ENCODE measurements at regions not wholly inside any gene's neighbourhood (a gene's known extent, or its start where the extent isn't known, plus 50 kb on each side); places are given as distances from the start of the nearest gene placed in this dataset.

GRCh38 chr12:76611533-76611932 lies 52.0 kb upstream of the OSBPL8 start:
- TF ChIP-seq, protein P1, sequence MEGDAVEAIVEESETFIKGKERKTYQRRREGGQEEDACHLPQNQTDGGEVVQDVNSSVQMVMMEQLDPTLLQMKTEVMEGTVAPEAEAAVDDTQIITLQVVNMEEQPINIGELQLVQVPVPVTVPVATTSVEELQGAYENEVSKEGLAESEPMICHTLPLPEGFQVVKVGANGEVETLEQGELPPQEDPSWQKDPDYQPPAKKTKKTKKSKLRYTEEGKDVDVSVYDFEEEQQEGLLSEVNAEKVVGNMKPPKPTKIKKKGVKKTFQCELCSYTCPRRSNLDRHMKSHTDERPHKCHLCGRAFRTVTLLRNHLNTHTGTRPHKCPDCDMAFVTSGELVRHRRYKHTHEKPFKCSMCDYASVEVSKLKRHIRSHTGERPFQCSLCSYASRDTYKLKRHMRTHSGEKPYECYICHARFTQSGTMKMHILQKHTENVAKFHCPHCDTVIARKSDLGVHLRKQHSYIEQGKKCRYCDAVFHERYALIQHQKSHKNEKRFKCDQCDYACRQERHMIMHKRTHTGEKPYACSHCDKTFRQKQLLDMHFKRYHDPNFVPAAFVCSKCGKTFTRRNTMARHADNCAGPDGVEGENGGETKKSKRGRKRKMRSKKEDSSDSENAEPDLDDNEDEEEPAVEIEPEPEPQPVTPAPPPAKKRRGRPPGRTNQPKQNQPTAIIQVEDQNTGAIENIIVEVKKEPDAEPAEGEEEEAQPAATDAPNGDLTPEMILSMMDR (IDR thresholded peaks at IDR 0.05; ENCODE audit: low read depth, low read length, missing control alignments) = no peak
- no peak for DNase-seq (ENCODE audit: low read depth)
- no peak overlapping the region for H3K4me3 ChIP-seq (ENCODE audit: low read depth, low read length)

- TF ChIP-seq, protein P1 (IDR thresholded peaks at IDR 0.05; ENCODE audit: low read depth, low read length, missing control alignments) = no peak
- no peak for DNase-seq (ENCODE audit: low read depth)
- no peak overlapping the region for H3K4me3 ChIP-seq (ENCODE audit: low read depth, low read length)
Observed at GRCh38 chr12:76614364-76614763, 54.8 kb upstream of the OSBPL8 start.

DNA sequence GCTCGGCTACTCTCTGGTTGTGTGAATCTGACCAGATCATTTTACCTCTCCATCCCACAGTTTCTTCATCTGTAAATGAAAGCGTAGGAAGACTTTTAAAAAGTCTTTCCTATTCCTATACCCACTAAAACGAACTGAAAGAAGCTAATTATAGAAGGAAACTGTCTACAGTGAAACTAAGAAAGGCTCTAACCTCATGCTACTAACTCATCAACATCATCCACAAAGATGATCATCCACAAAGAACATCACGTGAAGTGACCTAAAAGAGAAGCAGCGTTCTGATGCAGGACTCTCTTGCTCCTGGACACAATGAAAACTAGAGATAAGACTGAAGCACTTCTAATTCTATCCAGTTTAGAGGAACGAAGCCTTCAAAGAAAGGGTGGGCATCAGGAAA lies 58.5 kb upstream of the OSBPL8 start:
- TF ChIP-seq, protein P1 (IDR thresholded peaks at IDR 0.05; ENCODE audit: low read depth, low read length, missing control alignments) = no peak
- H3K4me3 ChIP-seq (ENCODE audit: low read depth, low read length) = no peak overlapping the region
- no peak for DNase-seq (ENCODE audit: low read depth)

GRCh38 chr12:76621582-76622024 lies 62.0 kb upstream of the OSBPL8 start:
- no peak overlapping the region for H3K4me3 ChIP-seq (ENCODE audit: low read depth, low read length)
- TF ChIP-seq, protein P1 (IDR thresholded peaks at IDR 0.05; ENCODE audit: low read depth, low read length, missing control alignments) = peak; percentile 87
- DNase-seq (ENCODE audit: low read depth) = peak; percentile 29

DNA sequence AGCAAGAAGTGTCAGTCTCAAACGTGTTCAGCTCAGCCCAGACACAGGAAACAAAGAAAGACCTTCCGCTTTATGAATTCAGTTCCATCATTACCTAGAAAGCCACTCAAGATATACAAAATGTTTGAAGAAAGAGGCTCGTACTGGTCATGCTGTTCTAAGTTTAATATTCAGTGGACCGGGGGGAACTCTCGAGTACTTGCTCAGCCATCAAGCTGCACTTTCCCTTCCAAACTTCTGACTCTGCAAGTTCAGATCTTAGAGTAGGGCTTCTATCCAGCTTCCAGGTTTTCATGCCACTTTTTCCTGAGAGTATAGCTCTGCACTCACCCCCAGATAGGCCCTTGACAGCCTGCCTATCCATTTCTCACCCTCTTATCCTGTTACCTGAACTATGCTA lies 62.8 kb upstream of the OSBPL8 start:
- DNase-seq (ENCODE audit: low read depth) = no peak
- H3K4me3 ChIP-seq (ENCODE audit: low read depth, low read length) = no peak overlapping the region
- TF ChIP-seq, protein P1 (IDR thresholded peaks at IDR 0.05; ENCODE audit: low read depth, low read length, missing control alignments) = no peak

DNA sequence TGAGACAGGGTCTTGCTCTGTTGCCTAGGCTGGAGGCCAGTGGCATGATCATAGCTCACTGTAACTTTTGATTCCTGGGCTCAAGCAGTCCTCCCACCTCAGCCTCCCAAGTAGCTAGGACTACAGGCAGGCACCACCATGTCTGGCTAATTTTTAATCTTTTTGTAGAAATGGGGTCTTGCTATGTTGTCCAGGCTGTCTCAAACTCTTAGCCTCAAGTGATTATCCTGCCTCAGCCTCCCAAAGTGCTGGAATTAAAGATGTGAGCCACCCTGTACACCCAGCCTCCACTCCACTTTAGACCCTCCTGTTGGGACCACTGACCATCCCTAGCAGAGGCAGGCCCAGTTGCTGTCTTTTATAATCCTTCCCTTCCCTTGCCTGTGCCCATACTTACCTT lies 63.3 kb upstream of the OSBPL8 start:
- TF ChIP-seq, protein P1 (IDR thresholded peaks at IDR 0.05; ENCODE audit: low read depth, low read length, missing control alignments) = no peak
- H3K4me3 ChIP-seq (ENCODE audit: low read depth, low read length) = no peak overlapping the region
- no peak for DNase-seq (ENCODE audit: low read depth)

DNA sequence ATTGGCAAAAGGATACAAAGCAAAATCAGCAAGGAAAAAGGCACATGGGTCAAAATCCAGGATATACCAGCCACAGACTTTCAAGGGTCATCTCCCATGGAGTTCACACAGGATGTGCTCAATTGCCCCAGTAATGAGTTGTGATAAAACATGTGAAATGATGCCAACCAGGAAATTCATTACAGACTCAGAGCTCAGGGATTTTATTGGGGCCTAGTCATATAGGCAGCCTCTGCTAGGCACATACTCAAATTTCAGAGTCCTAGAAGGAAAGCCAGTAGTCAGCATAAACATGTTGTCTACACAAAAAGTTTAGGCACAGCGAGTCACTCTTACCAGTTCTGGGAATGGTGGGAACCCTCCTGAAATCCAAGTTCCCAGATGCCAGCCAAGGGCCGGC lies 64.4 kb upstream of the OSBPL8 start:
- TF ChIP-seq, protein P1 (IDR thresholded peaks at IDR 0.05; ENCODE audit: low read depth, low read length, missing control alignments) = no peak
- H3K4me3 ChIP-seq (ENCODE audit: low read depth, low read length) = no peak overlapping the region
- DNase-seq (ENCODE audit: low read depth) = no peak
